Cardiac muscle cell (in vitro differentiated cells and primary cell): ENCODE measurements at regions not wholly inside any gene's neighbourhood (a gene's known extent, or its start where the extent isn't known, plus 50 kb on each side); places are given as distances from the start of the nearest gene placed in this dataset.
"Not testable (repeated sequence)": the region's sequence is repeated elsewhere in the genome, so short reads cannot be mapped to it uniquely, and the experiment has no call there.

ENCODE experiments used
- DNase-seq, 2 donors: peaks; one replicate each; pipeline versions ENCODE4 v3.0.0 to v3.0.0-alpha.2; 2010 to 2017; ENCODE audit warnings: low read depth in 1 of 2, low spot score in 1 of 2
- H3K27ac ChIP-seq: fragments of 200-600 bp; sonication (generic); 2 replicates; pipeline ENCODE4 v1.5.1; 2016
- H3K27me3 ChIP-seq: fragments of 200-600 bp; sonication (generic); 2 replicates; pipeline ENCODE4 v1.6.0; 2016; ENCODE audit warnings: control low read depth
- H3K36me3 ChIP-seq: fragments of 200-600 bp; sonication (generic); 2 replicates; pipeline ENCODE4 v1.5.1; 2016; ENCODE audit warnings: control low read depth
- H3K4me1 ChIP-seq: fragments of 200-600 bp; sonication (generic); 2 replicates; pipeline ENCODE4 v1.8.1; 2017; ENCODE audit warnings: low read depth, mild to moderate bottlenecking, mixed run types
- H3K4me3 ChIP-seq: fragments of 200-600 bp; sonication (generic); 2 replicates; pipeline ENCODE4 v1.5.1; 2016; ENCODE audit warnings: mild to moderate bottlenecking
- H3K9me3 ChIP-seq: fragments of 200-600 bp; sonication (generic); 2 replicates; pipeline ENCODE4 v1.5.1; 2017; ENCODE audit warnings: low read depth, mild to moderate bottlenecking, control low read depth
- CTCF ChIP-seq: IDR thresholded peaks from 2 replicates; pipeline ENCODE4 v1.5.1; 2012; ENCODE audit warnings: low read depth, mild to moderate bottlenecking, low read length

GRCh38 chr3:106844638-106845037 is 532.6 kb upstream of the CCDC54 start:
- Histone ChIP-seq H3K4me3 (no peak overlapping the region), H3K27me3 (no peaks in the 10 kb centered on the region), H3K4me1 (peaks cover 7% of the 10 kb centered on the region), H3K27ac (no peak overlapping the region), H3K36me3 (no peaks in the 10 kb centered on the region), H3K9me3 (no peaks in the 10 kb centered on the region)
- no peak for TF ChIP-seq CTCF
- DNase-seq: no peak

GRCh38 chr3:106848099-106848498 is 529.1 kb upstream of the CCDC54 start:
- no peak for DNase-seq
- no peaks in the 10 kb centered on the region for H3K4me1 ChIP-seq
- no peak overlapping the region for H3K4me3 ChIP-seq
- H3K27ac ChIP-seq: no peak overlapping the region
- no peaks in the 10 kb centered on the region for H3K9me3 ChIP-seq
- TF ChIP-seq CTCF: no peak
- no peaks in the 10 kb centered on the region for H3K27me3 ChIP-seq
- no peaks in the 10 kb centered on the region for H3K36me3 ChIP-seq

GRCh38 chr3:106850437-106850836 is 526.8 kb upstream of the CCDC54 start:
- Histone ChIP-seq H3K9me3 (no peaks in the 10 kb centered on the region), H3K27ac (no peak overlapping the region), H3K36me3 (no peaks in the 10 kb centered on the region), H3K4me3 (no peak overlapping the region), H3K27me3 (no peaks in the 10 kb centered on the region), H3K4me1 (no peaks in the 10 kb centered on the region)
- peak in 1 of 2 donors; percentile 33 for DNase-seq
- TF ChIP-seq CTCF: no peak

GRCh38 chr3:106858321-106858720 is 518.9 kb upstream of the CCDC54 start:
- H3K36me3 ChIP-seq, H3K9me3 ChIP-seq, H3K4me1 ChIP-seq, H3K27ac ChIP-seq, DNase-seq, H3K27me3 ChIP-seq, H3K4me3 ChIP-seq: not testable (repeated sequence)

- TF ChIP-seq CTCF: no peak
- Histone ChIP-seq H3K9me3 (no peaks in the 10 kb centered on the region), H3K27me3 (no peaks in the 10 kb centered on the region), H3K4me3 (no peak overlapping the region), H3K4me1 (no peaks in the 10 kb centered on the region), H3K36me3 (no peaks in the 10 kb centered on the region), H3K27ac (no peak overlapping the region)
- DNase-seq: no peak
Measured at GRCh38 chr3:106860182-106860581, 517.1 kb upstream of the CCDC54 start.

- TF ChIP-seq CTCF: peak; percentile 51
- Histone ChIP-seq H3K4me1 (no peaks in the 10 kb centered on the region), H3K36me3 (no peaks in the 10 kb centered on the region), H3K27me3 (no peaks in the 10 kb centered on the region), H3K27ac (no peak overlapping the region), H3K9me3 (no peaks in the 10 kb centered on the region), H3K4me3 (no peak overlapping the region)
- peak in 1 of 2 donors; percentile 73 for DNase-seq
Measured at GRCh38 chr3:106862067-106862466, 515.2 kb upstream of the CCDC54 start.
